Mucosa of descending colon (tissue), 3 donors: ENCODE measurements at regions not wholly inside any gene's neighbourhood (a gene's known extent, or its start where the extent isn't known, plus 50 kb on each side); places are given as distances from the start of the nearest gene placed in this dataset.

ENCODE experiments used
- ATAC-seq: fragments of 200-7000 bp; cut with Tn5 transposase; one replicate; pipeline ENCODE4 v1.9.1; 2020; ENCODE audit warnings: mild to moderate bottlenecking, moderate library complexity
- DNase-seq, 3 donors: peaks; one replicate each; pipeline ENCODE4 v3.0.0-alpha.2; 2020
- H3K36me3 ChIP-seq: fragments of 200-600 bp; one replicate; pipeline ENCODE4 v1.8.0; 2021; ENCODE audit warnings: low read depth, mild to moderate bottlenecking
- H3K4me1 ChIP-seq: fragments of 200-600 bp; one replicate; pipeline ENCODE4 v1.8.0; 2021; ENCODE audit warnings: low read depth, mild to moderate bottlenecking
- H3K4me3 ChIP-seq: fragments of 200-600 bp; one replicate; pipeline ENCODE4 v1.8.0; 2021; ENCODE audit warnings: mild to moderate bottlenecking
- H3K9me3 ChIP-seq: fragments of 200-600 bp; one replicate; pipeline ENCODE4 v1.8.0; 2021; ENCODE audit warnings: mild to moderate bottlenecking
- CTCF ChIP-seq: fragments of 200-600 bp; IDR thresholded peaks from one replicate; pipeline ENCODE4 v1.8.0; 2022; ENCODE audit warnings: antibody characterized with exemption, mild to moderate bottlenecking
- intact Hi-C, 2 donors: fragments of 100-400 bp; cut with DNase I in 1 of 2; cut with micrococcal nuclease in 1 of 2; formaldehyde crosslinking; loops; one replicate each; pipeline versions ENCODE4 v1.11.0 to v1.11.1; 2022; cut with DNase I, micrococcal nuclease
- donor health status: DM: no; HTN: no; CAD: no; lungs with moderate emphysema.
- donor health status: DM: no; HTN: no; CAD: no.
- donor health status: DM: no; HTN: yes; CAD: no.

- intact Hi-C loops = no loop called here
- no peak overlapping the region for H3K4me3 ChIP-seq
- H3K4me1 ChIP-seq = no peaks in the 10 kb centered on the region
- TF ChIP-seq CTCF = no peak
- ATAC-seq (no peak), DNase-seq (no peak)
- H3K36me3 ChIP-seq = no peaks in the 10 kb centered on the region
- H3K9me3 ChIP-seq = no peaks in the 10 kb centered on the region
Observed at GRCh38 chr11:15775015-15775541, 581.3 kb downstream of the SOX6 start.

GRCh38 chr11:15775797-15776196 is 580.5 kb downstream of the SOX6 start:
- Histone ChIP-seq H3K9me3 (no peaks in the 10 kb centered on the region), H3K4me3 (no peak overlapping the region), H3K4me1 (no peaks in the 10 kb centered on the region), H3K36me3 (no peaks in the 10 kb centered on the region)
- no peak for ATAC-seq
- intact Hi-C loops = no loop called here
- no peak for DNase-seq
- no peak for TF ChIP-seq CTCF

- ATAC-seq = no peak
- TF ChIP-seq CTCF = no peak
Observed at GRCh38 chr11:15776366-15776765, 580.0 kb downstream of the SOX6 start.

GRCh38 chr11:15779518-15779917 is 576.8 kb downstream of the SOX6 start:
- no peaks in the 10 kb centered on the region for H3K4me1 ChIP-seq
- DNase-seq (no peak), ATAC-seq (no peak)
- TF ChIP-seq CTCF = no peak
- no peaks in the 10 kb centered on the region for H3K9me3 ChIP-seq
- intact Hi-C loops = no loop called here
- no peak overlapping the region for H3K4me3 ChIP-seq
- no peaks in the 10 kb centered on the region for H3K36me3 ChIP-seq

More at GRCh38 chr11:15776366-15776765, 580.0 kb downstream of the SOX6 start:
- intact Hi-C loops = no loop called here
- H3K36me3 ChIP-seq = no peaks in the 10 kb centered on the region
- H3K9me3 ChIP-seq = no peaks in the 10 kb centered on the region
- DNase-seq = no peak
- H3K4me3 ChIP-seq = no peak overlapping the region
- H3K4me1 ChIP-seq = no peaks in the 10 kb centered on the region

- no peak for DNase-seq
- H3K9me3 ChIP-seq = no peaks in the 10 kb centered on the region
- ATAC-seq = no peak
- no peak for TF ChIP-seq CTCF
- no peaks in the 10 kb centered on the region for H3K36me3 ChIP-seq
- H3K4me1 ChIP-seq = no peaks in the 10 kb centered on the region
- H3K4me3 ChIP-seq = no peak overlapping the region
- intact Hi-C loops = no loop called here
Observed at GRCh38 chr11:15780382-15780781, 576.0 kb downstream of the SOX6 start.

GRCh38 chr11:15780837-15781236 is 575.5 kb downstream of the SOX6 start:
- intact Hi-C loops = no loop called here
- Histone ChIP-seq H3K36me3 (no peaks in the 10 kb centered on the region), H3K4me3 (no peak overlapping the region), H3K9me3 (no peaks in the 10 kb centered on the region), H3K4me1 (no peaks in the 10 kb centered on the region)
- no peak for TF ChIP-seq CTCF
- ATAC-seq = no peak
- no peak for DNase-seq
